VCaP (cell line): ENCODE measurements at regions not wholly inside any gene's neighbourhood (a gene's known extent, or its start where the extent isn't known, plus 50 kb on each side); places are given as distances from the start of the nearest gene placed in this dataset.
"Not testable (repeated sequence)": the region's sequence is repeated elsewhere in the genome, so short reads cannot be mapped to it uniquely, and the experiment has no call there.

ENCODE experiments used
- H3K27ac ChIP-seq: fragments of 450-650 bp; 2 replicates; pipeline ENCODE4 v1.5.1; 2017
- TF ChIP-seq, protein P1 (sequence below): fragments of 450-650 bp; conservative IDR thresholded peaks from 2 replicates; pipeline ENCODE4 v1.5.1; 2017; ENCODE audit warnings: mild to moderate bottlenecking, moderate library complexity

DNA sequence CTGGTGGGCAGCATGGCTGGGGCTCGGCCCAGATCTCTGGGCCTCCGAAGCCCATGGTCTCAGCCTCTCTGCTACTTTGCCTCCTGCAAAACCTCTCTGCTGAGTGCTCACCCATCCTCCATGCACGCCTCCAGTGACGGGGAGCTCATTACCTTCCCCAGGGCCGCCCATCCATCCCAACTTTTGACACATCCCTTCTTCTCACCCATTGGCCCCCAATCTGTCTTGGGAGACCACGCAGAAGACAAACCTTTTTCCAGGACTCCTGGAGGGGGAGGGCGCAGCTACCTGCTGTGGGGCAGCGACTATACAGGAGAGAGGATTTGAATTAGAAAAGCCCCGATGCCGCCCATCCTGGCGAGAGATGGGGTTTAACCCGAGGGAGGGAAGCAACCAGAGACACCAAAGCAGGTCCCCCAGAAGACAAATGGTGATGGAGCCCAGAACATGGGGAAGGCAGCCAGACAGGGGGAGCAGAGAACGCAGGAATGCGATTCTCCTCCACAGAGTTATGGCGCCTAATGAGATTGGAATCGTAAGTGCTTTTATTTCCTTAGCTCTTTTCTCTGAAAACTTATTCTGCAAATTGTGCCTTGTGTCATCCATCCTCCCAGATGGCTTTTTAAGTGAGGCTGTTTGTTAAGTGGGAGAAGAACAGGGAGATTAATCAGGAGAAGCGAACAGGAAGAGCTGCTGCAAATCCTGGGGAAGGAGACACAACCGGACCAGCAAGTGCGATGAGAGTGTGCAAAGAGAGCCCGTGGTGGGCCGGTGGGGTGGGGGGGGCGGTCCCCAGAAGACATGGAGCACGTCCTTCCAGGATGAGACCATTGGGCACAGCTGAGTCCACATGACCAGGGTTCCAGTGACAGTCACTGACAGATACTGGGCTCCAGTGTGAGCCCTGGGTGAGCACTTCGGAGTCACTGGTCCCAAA is 623.5 kb downstream of the MATN1 start:
- TF ChIP-seq, protein P1, sequence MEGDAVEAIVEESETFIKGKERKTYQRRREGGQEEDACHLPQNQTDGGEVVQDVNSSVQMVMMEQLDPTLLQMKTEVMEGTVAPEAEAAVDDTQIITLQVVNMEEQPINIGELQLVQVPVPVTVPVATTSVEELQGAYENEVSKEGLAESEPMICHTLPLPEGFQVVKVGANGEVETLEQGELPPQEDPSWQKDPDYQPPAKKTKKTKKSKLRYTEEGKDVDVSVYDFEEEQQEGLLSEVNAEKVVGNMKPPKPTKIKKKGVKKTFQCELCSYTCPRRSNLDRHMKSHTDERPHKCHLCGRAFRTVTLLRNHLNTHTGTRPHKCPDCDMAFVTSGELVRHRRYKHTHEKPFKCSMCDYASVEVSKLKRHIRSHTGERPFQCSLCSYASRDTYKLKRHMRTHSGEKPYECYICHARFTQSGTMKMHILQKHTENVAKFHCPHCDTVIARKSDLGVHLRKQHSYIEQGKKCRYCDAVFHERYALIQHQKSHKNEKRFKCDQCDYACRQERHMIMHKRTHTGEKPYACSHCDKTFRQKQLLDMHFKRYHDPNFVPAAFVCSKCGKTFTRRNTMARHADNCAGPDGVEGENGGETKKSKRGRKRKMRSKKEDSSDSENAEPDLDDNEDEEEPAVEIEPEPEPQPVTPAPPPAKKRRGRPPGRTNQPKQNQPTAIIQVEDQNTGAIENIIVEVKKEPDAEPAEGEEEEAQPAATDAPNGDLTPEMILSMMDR, result no peak
- no peak overlapping the region for H3K27ac ChIP-seq

DNA sequence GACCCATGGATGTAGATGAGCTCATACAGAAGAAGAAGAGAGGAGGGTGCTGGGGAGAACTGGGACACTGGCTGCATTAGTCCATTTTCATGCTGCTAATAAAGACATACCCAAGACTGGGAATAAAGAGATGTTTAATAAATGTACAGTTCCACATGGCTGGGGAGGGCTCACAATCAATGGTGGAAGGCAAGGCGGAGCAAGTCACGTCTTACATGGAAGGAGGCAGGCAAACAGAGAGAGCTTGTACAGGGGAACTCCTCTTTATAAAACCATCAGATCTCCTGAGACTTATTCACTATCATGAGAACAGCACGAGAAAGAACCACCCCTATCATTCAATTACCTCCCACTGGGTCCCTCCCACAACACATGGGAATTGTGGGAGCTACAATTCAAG is 625.5 kb downstream of the MATN1 start:
- not testable (repeated sequence) for H3K27ac ChIP-seq

- H3K27ac ChIP-seq, result no peak overlapping the region
- TF ChIP-seq, protein P1, result no peak
Observed at GRCh38 chr1:30095451-30096025, 627.8 kb downstream of the MATN1 start.

DNA sequence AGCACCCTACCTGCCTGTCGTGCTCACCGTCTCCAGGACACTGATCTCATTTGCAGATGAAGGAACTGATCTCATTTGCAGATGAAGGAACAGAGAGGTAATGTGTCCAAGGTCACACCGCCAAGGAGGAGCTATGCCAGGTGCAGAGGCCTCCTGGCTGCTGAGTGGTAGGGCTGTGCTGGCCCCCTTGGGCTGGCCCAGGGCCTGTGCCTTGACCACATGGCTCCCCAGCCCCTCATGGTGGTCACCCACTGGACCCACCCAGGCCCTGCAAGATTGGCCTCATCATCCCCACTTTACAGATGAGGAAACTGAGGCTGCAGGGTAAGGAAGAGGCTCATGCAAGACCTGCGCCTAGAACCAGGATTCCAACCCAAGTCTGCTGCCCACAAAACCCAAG is 628.3 kb downstream of the MATN1 start:
- no peak overlapping the region for H3K27ac ChIP-seq
- TF ChIP-seq, protein P1, result no peak

DNA sequence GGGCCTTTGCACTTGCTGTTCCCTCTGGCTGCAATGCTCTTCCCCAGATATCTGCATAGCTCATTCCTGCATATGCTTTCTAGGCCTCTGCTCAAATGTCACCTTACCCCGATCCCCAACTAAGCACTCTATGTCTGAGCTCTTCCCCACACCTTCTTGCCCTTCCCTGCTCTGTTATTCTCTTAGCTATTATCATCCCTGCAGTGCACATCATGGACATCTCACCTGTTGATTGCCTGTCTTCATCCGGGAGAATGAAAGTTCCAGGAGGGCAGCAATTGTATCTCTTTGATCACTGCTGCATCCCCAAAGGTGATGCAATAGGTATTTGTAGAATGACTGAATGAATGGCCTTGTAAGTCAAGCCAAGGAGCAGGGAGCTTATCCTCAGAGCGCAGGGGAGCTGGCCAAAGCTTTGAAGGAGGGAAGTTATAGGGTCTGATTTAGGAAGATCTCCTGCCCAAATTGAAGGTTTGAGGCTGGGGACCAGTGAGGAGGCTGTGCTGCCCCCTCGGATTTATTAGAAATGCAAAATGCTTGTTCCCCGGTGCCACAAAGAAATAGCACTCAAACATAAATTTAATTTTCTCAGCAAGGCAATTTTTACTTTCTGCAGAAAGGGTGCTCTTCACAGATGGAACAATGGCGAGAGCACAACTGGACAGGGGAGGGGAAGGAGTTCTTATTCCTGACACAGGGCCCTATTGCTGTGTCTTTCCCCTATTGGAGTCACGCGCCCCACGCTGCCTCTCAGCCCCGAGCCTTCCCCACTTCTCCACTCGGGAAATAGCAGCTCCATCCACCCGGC is 631.1 kb downstream of the MATN1 start:
- H3K27ac ChIP-seq, result no peak overlapping the region
- TF ChIP-seq, protein P1, result no peak

- TF ChIP-seq, protein P1, result no peak
- no peak overlapping the region for H3K27ac ChIP-seq
Observed at GRCh38 chr1:30090162-30090820, 633.1 kb downstream of the MATN1 start.

GRCh38 chr1:30089024-30089430 is 634.4 kb downstream of the MATN1 start:
- H3K27ac ChIP-seq, result peak overlapping the region; percentile 20
- TF ChIP-seq, protein P1, result no peak
